ENCODE measurements at regions not wholly inside any gene's neighbourhood (a gene's known extent, or its start where the extent isn't known, plus 50 kb on each side); places are given as distances from the start of the nearest gene placed in this dataset.
"Not testable (repeated sequence)": the region's sequence is repeated elsewhere in the genome, so short reads cannot be mapped to it uniquely, and the experiment has no call there.

DNA sequence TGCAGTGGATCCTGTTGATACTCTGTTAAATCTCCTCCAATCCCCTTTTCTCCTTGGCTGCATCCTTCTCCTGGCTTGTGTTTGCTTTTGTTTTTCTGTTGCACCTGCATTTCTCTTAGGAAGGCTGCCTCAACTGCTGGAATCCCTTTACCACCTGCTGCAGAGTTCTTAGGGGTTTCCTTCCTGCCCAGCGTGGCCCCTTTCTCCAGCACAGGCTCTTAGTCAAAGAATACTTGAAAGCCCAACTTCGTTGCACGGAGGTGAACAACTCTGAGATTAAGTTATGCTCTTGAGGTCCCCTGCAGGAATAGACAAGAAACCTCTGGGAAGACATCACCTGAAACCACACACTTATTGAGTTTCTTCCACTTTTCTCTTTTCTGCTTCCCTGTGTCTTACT, 121.6 kb upstream of the GRM7 start:
- no peak for DNase-seq

GRCh38 chr3:6743067-6743720, 117.7 kb upstream of the GRM7 start:
- DNase-seq = no peak

DNA sequence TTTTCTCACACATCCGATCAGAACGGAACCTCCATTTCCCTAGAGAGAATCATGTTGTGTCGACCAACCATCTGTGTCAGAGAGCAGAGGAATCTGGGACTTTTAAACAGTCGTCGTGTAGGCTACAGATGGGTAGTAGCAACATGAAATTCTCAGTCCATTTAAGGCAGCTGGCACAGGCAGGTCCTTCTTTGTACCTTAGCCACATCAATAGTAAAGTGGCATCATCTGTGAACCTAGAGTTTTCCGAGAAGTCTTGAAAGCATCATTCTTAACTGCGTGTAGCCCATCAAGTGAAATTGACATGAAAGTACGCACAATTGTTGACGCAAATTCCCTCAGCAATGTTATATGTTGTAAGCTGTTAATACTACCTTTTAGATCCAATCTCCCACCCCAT, 114.5 kb upstream of the GRM7 start:
- no peak for DNase-seq

DNA sequence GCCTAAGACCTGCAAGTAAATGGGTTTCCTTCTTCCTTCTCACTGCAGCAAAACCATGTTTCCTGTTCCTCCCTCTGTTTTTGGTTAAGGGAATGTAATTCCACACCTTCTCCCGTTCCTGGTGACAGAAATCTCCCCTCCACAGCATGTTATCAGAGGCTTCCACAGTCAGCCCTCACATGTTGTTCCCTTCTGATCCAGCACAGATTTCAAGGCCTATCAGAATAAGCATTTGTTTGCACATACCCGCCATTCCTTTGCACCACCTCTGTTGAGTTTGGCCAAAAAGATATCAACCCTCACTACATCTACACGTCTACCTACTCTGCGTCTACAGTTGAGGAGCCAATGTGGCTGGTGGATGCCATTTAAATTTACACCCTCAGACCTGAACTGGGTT, 113.9 kb upstream of the GRM7 start:
- DNase-seq = no peak

DNA sequence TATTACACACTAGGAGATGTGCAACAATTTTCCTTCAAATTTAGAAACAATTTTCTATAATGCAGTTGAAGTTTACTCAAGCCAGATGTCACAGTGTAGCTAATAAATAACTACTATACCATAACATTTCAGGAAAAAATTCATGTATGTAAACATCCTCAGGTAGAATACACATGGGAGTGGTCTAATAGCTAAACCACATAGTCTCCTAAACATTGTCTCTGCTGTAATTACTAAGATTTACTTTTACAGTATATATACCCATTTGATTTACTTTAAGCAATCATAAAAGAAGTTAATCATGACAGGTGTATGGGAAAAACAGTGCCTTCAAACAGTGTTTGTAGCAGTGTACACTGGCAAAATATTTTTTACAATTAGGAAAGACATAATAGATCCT, 110.1 kb upstream of the GRM7 start:
- DNase-seq = no peak

DNA sequence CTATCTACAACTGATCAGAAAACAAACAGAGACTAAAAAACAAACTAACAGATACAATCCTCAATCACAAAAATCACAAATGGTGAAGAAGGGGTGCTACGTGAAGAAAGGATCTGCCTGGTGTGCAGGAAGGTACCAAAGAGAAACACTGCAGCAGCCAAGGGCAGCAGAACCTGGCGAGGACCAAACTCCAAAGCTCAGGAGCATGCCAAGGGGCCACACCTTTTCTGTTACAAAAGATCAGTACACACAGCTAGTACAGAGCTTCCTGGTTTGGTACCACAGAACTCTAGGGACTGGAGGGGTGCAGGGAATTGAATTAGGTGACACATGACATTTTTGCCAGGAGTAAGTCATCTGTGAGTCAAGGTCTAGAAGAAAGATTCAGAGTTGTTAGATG, 107.4 kb upstream of the GRM7 start:
- no peak for DNase-seq

- not testable (repeated sequence) for DNase-seq
Measured at GRCh38 chr3:6769532-6770396, 91.2 kb upstream of the GRM7 start.

DNA sequence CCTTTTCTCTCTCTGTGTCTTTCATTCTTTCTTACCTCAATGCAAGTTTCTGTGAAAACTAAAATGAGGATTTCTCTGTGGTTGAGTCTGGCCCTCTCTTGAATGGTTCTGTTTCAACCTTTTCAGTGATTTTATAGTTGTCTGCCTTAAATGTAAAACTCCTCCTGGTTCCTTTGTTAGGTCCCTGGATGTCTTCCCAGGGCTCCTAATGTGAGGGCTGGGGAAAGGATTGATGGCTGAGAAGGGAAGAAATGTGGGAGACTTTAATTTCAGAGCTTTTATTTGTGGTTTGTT, 90.6 kb upstream of the GRM7 start:
- no peak for DNase-seq

DNA sequence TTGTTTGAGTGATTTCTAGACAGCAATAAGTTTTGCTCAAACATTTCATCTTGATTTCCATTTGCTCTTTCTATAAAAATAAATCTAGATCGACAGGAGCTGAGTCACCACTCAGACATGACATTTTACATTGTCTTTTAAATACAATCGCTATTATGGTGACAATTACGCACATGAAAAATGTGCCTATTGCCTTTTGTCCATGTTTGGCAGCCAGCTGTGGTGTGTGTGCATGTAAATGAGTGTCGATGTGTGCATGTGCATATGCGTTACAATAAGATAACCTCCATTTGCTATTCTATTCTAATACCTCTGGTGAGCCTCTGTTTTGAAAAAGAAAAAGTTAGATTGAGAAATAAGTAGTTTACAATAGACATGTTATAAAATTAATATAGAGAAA, 89.7 kb upstream of the GRM7 start:
- DNase-seq = no peak

DNA sequence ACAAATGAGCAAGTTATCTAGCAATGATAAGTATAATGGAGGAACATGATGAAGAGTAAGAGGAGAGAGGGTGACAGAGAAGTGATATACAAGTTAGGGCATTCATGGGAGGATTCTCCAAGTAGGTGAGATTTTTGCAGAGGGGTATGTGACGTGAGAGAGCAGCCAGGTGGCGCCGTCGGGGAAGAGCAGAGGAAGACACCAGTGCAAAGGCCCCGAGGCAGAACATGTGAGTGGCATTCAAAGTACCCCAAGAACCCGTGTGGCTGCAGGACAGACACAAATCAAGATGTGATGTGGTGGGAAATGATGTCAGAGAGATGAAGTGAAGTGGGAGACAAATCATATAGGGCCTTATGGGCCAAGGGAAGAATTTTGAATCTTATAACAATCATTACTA, 81.8 kb upstream of the GRM7 start:
- DNase-seq = no peak

DNA sequence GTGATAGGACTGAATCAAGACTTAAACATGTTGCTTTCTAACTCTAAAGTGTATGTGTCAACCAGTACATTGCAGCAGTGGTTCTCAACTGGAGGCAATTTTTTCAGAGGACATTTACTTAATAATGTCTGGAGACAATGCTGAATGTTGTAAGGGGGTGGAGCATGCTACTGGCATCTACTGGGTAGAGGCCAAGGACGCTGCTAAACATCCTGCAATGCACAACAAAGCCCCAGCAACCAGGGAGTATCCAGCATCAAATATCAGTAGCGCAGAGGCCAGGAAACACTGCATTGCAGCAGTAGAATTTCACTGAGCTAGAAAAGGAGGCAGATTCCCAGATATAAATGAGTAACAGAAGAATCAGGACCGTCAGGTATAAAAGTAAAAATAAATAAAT, 79.8 kb upstream of the GRM7 start:
- DNase-seq = no peak

- no peak for DNase-seq
Measured at GRCh38 chr3:6785726-6786125, 75.2 kb upstream of the GRM7 start.

DNA sequence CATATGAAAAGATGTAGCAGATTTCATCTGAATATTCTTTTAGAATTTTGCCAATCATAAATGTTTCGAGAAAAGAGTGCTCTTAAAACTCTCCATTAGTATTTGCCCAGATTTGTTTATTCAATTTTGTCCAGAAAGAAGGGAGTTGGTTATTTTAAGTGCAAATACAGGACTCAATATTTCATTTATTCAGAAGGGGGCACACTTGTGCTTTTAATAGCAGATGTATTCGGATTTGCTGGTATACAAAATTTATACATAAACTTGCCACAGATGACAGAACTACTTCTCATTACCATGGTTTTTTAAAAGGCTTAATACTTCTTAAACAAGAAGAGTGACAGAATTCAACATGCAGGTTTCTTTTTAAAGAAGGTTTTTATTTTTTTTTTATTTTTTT, 69.8 kb upstream of the GRM7 start:
- DNase-seq = no peak

- DNase-seq = peak; percentile 37
Measured at GRCh38 chr3:6799264-6799915, 61.5 kb upstream of the GRM7 start.

DNA sequence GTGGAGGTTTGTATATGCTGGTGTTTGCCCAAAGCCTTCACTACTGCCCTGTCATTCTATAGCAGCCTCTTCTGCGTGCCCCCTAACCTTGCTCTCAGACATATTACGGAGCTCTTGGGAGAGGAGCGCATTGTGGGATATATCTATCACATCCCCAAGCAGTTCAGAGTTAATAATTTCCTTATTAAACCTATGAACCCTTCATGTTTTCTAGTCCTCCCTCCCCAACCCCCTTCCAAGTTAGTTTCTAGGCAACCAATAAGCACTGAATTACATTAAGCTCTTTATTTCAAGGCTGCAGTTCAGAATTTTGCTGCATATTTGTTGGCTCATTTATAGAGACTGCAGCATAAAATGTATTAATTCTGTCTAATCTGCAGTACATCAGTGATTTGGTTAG, 57.3 kb upstream of the GRM7 start:
- DNase-seq = no peak

GRCh38 chr3:6805236-6805635, 55.7 kb upstream of the GRM7 start:
- DNase-seq = no peak

DNA sequence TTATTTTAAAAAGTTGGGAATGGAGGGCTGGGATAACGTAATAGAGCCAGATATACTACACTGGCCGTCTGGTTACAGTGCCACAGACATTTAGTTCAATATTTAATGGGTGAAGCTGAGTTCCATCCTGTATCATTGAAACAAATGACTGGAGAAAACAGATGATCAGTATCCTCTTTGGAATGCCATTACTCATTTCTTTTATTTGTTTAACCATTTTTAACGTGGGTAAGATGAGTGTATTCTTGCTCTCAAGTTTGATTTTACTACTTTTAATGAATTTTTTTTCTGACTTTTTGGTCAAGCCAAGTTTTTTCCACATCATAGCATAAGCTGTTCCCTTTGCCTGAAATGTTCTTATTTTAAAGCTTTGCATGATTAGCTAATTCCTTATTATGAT, 53.9 kb upstream of the GRM7 start:
- no peak for DNase-seq

- no peak for DNase-seq
Measured at GRCh38 chr3:6807967-6808588, 52.8 kb upstream of the GRM7 start.

DNA sequence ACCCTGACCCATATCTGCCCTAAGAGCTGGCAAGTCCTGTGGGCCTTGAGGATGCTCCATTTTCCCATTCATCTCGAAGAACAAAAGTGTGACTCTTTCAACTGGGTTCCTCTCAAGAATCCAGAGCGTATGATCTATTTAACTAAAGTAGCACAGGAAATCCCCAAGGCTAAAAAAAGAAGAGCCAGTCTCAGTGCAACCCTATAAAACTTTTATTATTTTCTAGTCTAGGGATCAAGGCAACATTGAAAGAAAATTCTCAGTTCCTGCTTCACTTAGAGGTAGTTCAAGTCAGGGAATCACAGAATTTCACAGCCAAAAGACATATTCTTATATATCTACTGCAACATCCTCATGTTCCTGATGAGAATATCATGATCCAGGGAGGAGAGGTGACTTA, 51.6 kb upstream of the GRM7 start:
- no peak for DNase-seq
